Esophagus muscularis mucosa (tissue), 4 donors: ENCODE measurements at regions not wholly inside any gene's neighbourhood (a gene's known extent, or its start where the extent isn't known, plus 50 kb on each side); places are given as distances from the start of the nearest gene placed in this dataset.

Experiments
- EP300 ChIP-seq: sonication (generic); formaldehyde crosslinking; IDR thresholded peaks from one replicate; pipeline ENCODE4 v1.6.1; 2017; ENCODE audit warnings: antibody characterized with exemption
- POLR2A ChIP-seq: fragments of 450-650 bp; IDR thresholded peaks from one replicate; pipeline ENCODE4 v1.6.1; 2017; ENCODE audit warnings: antibody characterized with exemption, moderate library complexity, mild to moderate bottlenecking, low read depth
- POLR2AphosphoS5 ChIP-seq, 2 donors: sonication (generic); formaldehyde crosslinking; IDR thresholded peaks; one replicate each; pipeline ENCODE4 v1.6.1; 2017; ENCODE audit warnings: antibody characterized with exemption in 2 of 2
- TF ChIP-seq, protein P1 (sequence below), 3 experiments: fragments of 200-600 bp in 2 of 3; fragments of 450-650 bp in 1 of 3; sonication (generic) in 2 of 3; IDR thresholded peaks; one replicate each; pipeline ENCODE4 v1.5.1; 2017 to 2019; ENCODE audit warnings: antibody characterized with exemption in 3 of 3, mild to moderate bottlenecking in 2 of 3, moderate library complexity in 1 of 3

DNA sequence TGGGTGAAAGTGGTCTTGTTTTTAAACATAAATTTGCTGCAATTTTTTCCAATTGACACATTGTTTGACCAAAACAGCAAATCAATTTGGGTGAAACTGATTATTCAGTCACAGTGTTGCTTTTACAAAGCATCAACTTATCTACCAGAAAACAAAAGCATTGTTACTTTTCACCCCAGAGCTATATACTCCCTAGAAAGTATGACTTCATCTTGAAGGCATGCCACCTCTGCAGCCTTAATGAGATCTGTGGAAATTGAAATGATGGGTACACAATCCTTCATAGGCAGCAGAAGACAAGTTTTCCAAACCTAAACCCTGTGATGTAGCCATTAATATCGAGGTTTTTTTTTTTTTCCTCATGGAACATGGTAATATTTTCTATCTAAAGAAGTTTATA lies 615.9 kb downstream of the CHSY3 start:
- TF ChIP-seq POLR2A: no peak
- no peak for TF ChIP-seq POLR2AphosphoS5 (IDR thresholded peaks at IDR 0.05)
- TF ChIP-seq, protein P1, sequence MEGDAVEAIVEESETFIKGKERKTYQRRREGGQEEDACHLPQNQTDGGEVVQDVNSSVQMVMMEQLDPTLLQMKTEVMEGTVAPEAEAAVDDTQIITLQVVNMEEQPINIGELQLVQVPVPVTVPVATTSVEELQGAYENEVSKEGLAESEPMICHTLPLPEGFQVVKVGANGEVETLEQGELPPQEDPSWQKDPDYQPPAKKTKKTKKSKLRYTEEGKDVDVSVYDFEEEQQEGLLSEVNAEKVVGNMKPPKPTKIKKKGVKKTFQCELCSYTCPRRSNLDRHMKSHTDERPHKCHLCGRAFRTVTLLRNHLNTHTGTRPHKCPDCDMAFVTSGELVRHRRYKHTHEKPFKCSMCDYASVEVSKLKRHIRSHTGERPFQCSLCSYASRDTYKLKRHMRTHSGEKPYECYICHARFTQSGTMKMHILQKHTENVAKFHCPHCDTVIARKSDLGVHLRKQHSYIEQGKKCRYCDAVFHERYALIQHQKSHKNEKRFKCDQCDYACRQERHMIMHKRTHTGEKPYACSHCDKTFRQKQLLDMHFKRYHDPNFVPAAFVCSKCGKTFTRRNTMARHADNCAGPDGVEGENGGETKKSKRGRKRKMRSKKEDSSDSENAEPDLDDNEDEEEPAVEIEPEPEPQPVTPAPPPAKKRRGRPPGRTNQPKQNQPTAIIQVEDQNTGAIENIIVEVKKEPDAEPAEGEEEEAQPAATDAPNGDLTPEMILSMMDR (IDR thresholded peaks at IDR 0.05): no peak
- TF ChIP-seq EP300: no peak
